HG03039 (cell line): ENCODE measurements at regions not wholly inside any gene's neighbourhood (a gene's known extent, or its start where the extent isn't known, plus 50 kb on each side); places are given as distances from the start of the nearest gene placed in this dataset.
A peak's percentile ranks its signal among the peaks of the same experiment; 100 is the strongest.

Source experiments
- ATAC-seq: cut with Tn5 transposase; IDR thresholded peaks from one replicate; pipeline ENCODE4 v1.9.1; 2021; ENCODE audit warnings: mild to moderate bottlenecking, moderate library complexity; ENCODE audit not compliant: unreplicated experiment

- no peak for ATAC-seq
These were observed 1071.7 kb upstream of the TENM4 start for GRCh38 chr11:80512491-80512890.

- ATAC-seq: no peak
These were observed 1064.9 kb upstream of the TENM4 start for GRCh38 chr11:80505771-80506170.

- no peak for ATAC-seq
These were observed 1063.2 kb upstream of the TENM4 start for GRCh38 chr11:80503990-80504389.

GRCh38 chr11:80502511-80502910 lies 1061.7 kb upstream of the TENM4 start:
- ATAC-seq: no peak

- ATAC-seq: no peak
These were observed 1054.3 kb upstream of the TENM4 start for GRCh38 chr11:80495116-80495515.

- no peak for ATAC-seq
These were observed 1047.1 kb upstream of the TENM4 start for GRCh38 chr11:80487952-80488351.

- ATAC-seq: no peak
These were observed 1045.8 kb upstream of the TENM4 start for GRCh38 chr11:80486678-80487077.

- no peak for ATAC-seq
These were observed 1036.3 kb upstream of the TENM4 start for GRCh38 chr11:80477178-80477577.

GRCh38 chr11:80473562-80473961 lies 1032.7 kb upstream of the TENM4 start:
- ATAC-seq: peak; percentile 67

GRCh38 chr11:80469871-80470270 lies 1029.0 kb upstream of the TENM4 start:
- no peak for ATAC-seq

GRCh38 chr11:80466570-80466969 lies 1025.7 kb upstream of the TENM4 start:
- no peak for ATAC-seq

- ATAC-seq: no peak
These were observed 1021.4 kb upstream of the TENM4 start for GRCh38 chr11:80462211-80462610.

- no peak for ATAC-seq
These were observed 1017.5 kb upstream of the TENM4 start for GRCh38 chr11:80458376-80458775.

GRCh38 chr11:80457823-80458222 lies 1017.0 kb upstream of the TENM4 start:
- ATAC-seq: no peak

GRCh38 chr11:80455818-80456217 lies 1015.0 kb upstream of the TENM4 start:
- no peak for ATAC-seq

- ATAC-seq: no peak
These were observed 1010.3 kb upstream of the TENM4 start for GRCh38 chr11:80451105-80451504.

- no peak for ATAC-seq
These were observed 1007.9 kb upstream of the TENM4 start for GRCh38 chr11:80448709-80449108.

- no peak for ATAC-seq
These were observed 1002.3 kb upstream of the TENM4 start for GRCh38 chr11:80443177-80443576.

- no peak for ATAC-seq
These were observed 1001.0 kb upstream of the TENM4 start for GRCh38 chr11:80441821-80442220.

GRCh38 chr11:80440835-80441234 lies 1000.0 kb upstream of the TENM4 start:
- no peak for ATAC-seq

- ATAC-seq: no peak
These were observed 995.7 kb upstream of the TENM4 start for GRCh38 chr11:80436547-80436946.

- no peak for ATAC-seq
These were observed 994.5 kb upstream of the TENM4 start for GRCh38 chr11:80435345-80435744.

GRCh38 chr11:80432057-80432456 lies 991.2 kb upstream of the TENM4 start:
- ATAC-seq: no peak
